GM12878 (cell line): ENCODE measurements at regions not wholly inside any gene's neighbourhood (a gene's known extent, or its start where the extent isn't known, plus 50 kb on each side); places are given as distances from the start of the nearest gene placed in this dataset.

Experiments
- BCL3 ChIP-seq: IDR thresholded peaks from 2 replicates; pipeline ENCODE4 v1.6.1; 2011; ENCODE audit warnings: borderline replicate concordance, low read depth, mild to moderate bottlenecking, moderate library complexity, low read length; ENCODE audit not compliant: insufficient read depth, poor library complexity, severe bottlenecking
- CTCF ChIP-seq, 3 experiments: IDR thresholded peaks in 2 of 3; conservative IDR thresholded peaks in 1 of 3; 2 replicates each; pipeline ENCODE4 v1.5.1; 2011; ENCODE audit warnings: low read depth in 3 of 3, low read length in 3 of 3, mild to moderate bottlenecking in 3 of 3, control low read depth in 2 of 3, moderate library complexity in 2 of 3, inconsistent platforms in 1 of 3, mixed read lengths in 1 of 3; ENCODE audit not compliant: control insufficient read depth in 2 of 3, insufficient read depth in 1 of 3; ENCODE audit errors: extremely low read depth in 1 of 3
- NRF1 ChIP-seq: conservative IDR thresholded peaks from 2 replicates; pipeline ENCODE4 v1.6.1; 2011; ENCODE audit warnings: mild to moderate bottlenecking, low read depth, low read length, improper control_type of control experiment
- POLR2A ChIP-seq: IDR thresholded peaks from 2 replicates; pipeline ENCODE4 v1.6.1; 2011; ENCODE audit warnings: low read depth, mild to moderate bottlenecking, low read length
- RCOR1 ChIP-seq: conservative IDR thresholded peaks from 2 replicates; pipeline ENCODE4 v1.6.1; 2012; ENCODE audit warnings: low read depth, low read length, improper control_type of control experiment
- RFX5 ChIP-seq: IDR thresholded peaks from 2 replicates; pipeline ENCODE4 v1.6.1; 2011; ENCODE audit warnings: low read depth, low read length, improper control_type of control experiment
- SRF ChIP-seq, 2 experiments: IDR thresholded peaks; 2 replicates each; pipeline ENCODE4 v1.6.1; 2011; ENCODE audit warnings: low read depth in 2 of 2, low read length in 2 of 2, mild to moderate bottlenecking in 1 of 2, moderate library complexity in 1 of 2
- YY1 ChIP-seq: IDR thresholded peaks from 2 replicates; pipeline ENCODE4 v1.6.1; 2011; ENCODE audit warnings: low read depth, mild to moderate bottlenecking, low read length
- TF ChIP-seq, protein P1 (sequence below): IDR thresholded peaks from 2 replicates; pipeline ENCODE4 v1.6.1; 2012; ENCODE audit warnings: low read length, inconsistent platforms

DNA sequence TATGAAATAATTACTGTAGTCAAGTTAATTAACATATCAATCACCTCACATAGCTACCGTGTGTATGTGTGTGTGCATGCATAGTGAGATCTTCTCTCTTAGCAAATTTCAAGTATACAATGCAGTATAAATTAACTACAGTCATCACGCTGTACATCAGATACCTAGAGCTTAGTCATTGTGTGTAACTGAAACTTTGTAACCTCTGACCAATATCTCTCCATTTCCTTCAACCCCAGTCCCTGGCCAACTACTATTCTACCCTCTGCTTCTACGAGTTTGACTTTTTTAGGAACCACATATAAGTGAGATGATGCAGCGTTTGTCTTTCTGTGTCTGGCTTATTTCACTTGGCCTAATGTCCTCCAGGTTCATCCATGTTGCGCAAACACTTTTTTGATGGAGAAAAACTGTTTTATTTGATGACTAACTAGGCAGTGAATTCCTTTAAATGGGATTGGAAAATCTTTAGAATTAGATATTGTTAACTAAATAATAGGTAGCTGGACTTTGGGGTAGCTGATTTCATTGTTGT lies 459.5 kb downstream of the DHX35 start:
- TF ChIP-seq YY1 = no peak
- no peak for TF ChIP-seq NRF1
- TF ChIP-seq CTCF (IDR thresholded peaks at IDR 0.05 in 2 of 3, conservative IDR thresholded peaks at IDR 0.05 in 1 of 3; ENCODE audit: control insufficient read depth in 2 of 3, extremely low read depth in 1 of 3, insufficient read depth in 1 of 3, low read depth in 3 of 3, low read length in 3 of 3) = no peak
- no peak for TF ChIP-seq RFX5
- no peak for TF ChIP-seq RCOR1
- TF ChIP-seq, protein P1, sequence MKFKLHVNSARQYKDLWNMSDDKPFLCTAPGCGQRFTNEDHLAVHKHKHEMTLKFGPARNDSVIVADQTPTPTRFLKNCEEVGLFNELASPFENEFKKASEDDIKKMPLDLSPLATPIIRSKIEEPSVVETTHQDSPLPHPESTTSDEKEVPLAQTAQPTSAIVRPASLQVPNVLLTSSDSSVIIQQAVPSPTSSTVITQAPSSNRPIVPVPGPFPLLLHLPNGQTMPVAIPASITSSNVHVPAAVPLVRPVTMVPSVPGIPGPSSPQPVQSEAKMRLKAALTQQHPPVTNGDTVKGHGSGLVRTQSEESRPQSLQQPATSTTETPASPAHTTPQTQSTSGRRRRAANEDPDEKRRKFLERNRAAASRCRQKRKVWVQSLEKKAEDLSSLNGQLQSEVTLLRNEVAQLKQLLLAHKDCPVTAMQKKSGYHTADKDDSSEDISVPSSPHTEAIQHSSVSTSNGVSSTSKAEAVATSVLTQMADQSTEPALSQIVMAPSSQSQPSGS = no peak
- no peak for TF ChIP-seq SRF (IDR thresholded peaks at IDR 0.05; ENCODE audit: low read depth in 2 of 2, low read length in 2 of 2)
- TF ChIP-seq BCL3 = no peak
- TF ChIP-seq POLR2A = no peak
